ENCODE measurements at regions not wholly inside any gene's neighbourhood (a gene's known extent, or its start where the extent isn't known, plus 50 kb on each side); places are given as distances from the start of the nearest gene placed in this dataset.

DNA sequence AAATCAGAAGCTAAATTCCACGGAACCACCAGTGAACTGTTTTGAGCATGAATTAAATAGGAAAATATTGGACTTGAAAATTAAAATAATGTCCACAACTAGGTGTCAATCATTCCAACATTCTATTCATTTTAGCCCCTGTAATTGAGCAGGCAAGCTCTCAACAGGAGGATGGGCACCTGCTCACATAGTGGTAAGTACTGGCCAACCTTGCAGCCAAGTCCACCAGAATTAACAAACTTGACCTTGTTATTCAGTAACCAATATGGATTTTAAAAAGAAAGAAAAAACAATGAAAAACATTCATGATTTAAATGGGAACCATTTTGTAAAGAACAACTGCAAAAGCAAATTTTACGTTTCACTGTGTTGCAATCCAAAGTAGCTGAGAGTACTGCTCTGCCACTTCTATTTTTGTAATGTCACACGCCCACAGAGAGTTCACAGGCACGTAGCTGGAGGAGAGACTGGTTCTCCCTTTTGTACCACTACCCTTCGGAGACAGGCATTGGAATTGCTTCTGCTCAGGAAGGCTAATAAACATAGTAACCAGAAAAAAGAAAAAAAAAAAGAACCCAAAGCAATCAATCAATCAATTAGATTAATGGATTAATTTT lies 75.2 kb upstream of the F13A1 start:
- TF ChIP-seq, protein P1, sequence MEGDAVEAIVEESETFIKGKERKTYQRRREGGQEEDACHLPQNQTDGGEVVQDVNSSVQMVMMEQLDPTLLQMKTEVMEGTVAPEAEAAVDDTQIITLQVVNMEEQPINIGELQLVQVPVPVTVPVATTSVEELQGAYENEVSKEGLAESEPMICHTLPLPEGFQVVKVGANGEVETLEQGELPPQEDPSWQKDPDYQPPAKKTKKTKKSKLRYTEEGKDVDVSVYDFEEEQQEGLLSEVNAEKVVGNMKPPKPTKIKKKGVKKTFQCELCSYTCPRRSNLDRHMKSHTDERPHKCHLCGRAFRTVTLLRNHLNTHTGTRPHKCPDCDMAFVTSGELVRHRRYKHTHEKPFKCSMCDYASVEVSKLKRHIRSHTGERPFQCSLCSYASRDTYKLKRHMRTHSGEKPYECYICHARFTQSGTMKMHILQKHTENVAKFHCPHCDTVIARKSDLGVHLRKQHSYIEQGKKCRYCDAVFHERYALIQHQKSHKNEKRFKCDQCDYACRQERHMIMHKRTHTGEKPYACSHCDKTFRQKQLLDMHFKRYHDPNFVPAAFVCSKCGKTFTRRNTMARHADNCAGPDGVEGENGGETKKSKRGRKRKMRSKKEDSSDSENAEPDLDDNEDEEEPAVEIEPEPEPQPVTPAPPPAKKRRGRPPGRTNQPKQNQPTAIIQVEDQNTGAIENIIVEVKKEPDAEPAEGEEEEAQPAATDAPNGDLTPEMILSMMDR (IDR thresholded peaks at IDR 0.05), result no peak
- TF ChIP-seq FOXJ3 (CRISPR knock-in tag; IDR thresholded peaks at IDR 0.05) (no peak), EZH2phosphoT487 (IDR thresholded peaks at IDR 0.05; ENCODE audit: borderline replicate concordance, low read depth) (no peak), POLR2AphosphoS5 (IDR thresholded peaks at IDR 0.05; ENCODE audit: low read depth, low read length) (no peak), ZBTB33 (IDR thresholded peaks at IDR 0.05; ENCODE audit: borderline replicate concordance, low read depth) (no peak), ELF1 (IDR thresholded peaks at IDR 0.05) (no peak), TCF12 (IDR thresholded peaks at IDR 0.05) (no peak), SIN3A (IDR thresholded peaks at IDR 0.05; ENCODE audit: borderline replicate concordance, low read depth, low read length) (no peak), SMC3 (IDR thresholded peaks at IDR 0.05; ENCODE audit: low read depth, low read length) (no peak), FOSL2 (IDR thresholded peaks at IDR 0.05; ENCODE audit: borderline replicate concordance, low read depth) (no peak), RAD21 (IDR thresholded peaks at IDR 0.05; ENCODE audit: low read length) (no peak), GABPA (IDR thresholded peaks at IDR 0.05; ENCODE audit: low read depth) (no peak), EP300 (IDR thresholded peaks at IDR 0.05; ENCODE audit: borderline replicate concordance in 1 of 2, low read depth in 1 of 2, low read length in 1 of 2) (no peak)
- TF ChIP-seq, protein P2, sequence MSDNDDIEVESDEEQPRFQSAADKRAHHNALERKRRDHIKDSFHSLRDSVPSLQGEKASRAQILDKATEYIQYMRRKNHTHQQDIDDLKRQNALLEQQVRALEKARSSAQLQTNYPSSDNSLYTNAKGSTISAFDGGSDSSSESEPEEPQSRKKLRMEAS (IDR thresholded peaks at IDR 0.05; ENCODE audit: low read depth), result no peak

Data from SK-N-SH (cell line).